Heart left ventricle (tissue), 13 donors: ENCODE measurements at regions not wholly inside any gene's neighbourhood (a gene's known extent, or its start where the extent isn't known, plus 50 kb on each side); places are given as distances from the start of the nearest gene placed in this dataset.

Experiments
- POLR2A ChIP-seq, 2 donors: fragments of 450-650 bp; IDR thresholded peaks; one replicate each; pipeline ENCODE4 v1.6.1; 2017; ENCODE audit warnings: antibody characterized with exemption in 2 of 2, mild to moderate bottlenecking in 2 of 2, moderate library complexity in 2 of 2
- TF ChIP-seq, protein P1 (sequence below), 12 donors: fragments of 200-600 bp; sonication (generic) in 4 of 12; IDR thresholded peaks; one replicate each; pipeline versions ENCODE4 v1.5.0 to v1.8.0; 2018 to 2022; ENCODE audit warnings: antibody characterized with exemption in 12 of 12, mild to moderate bottlenecking in 5 of 12
- donor health status: ischemic (EF 13 %, LVEDD 7.1; RV severe dilation, severe dysfunction).
- donor health status: DM: no; HTN: yes; CAD: no.
- donor health status: DM: no; HTN: no; CAD: no.
- donor health status: ischemic (EF 25% LVEDD 6.9; RV normal size, moderate dysfunction).
- donor health status: ischemic (EF 25% LVEDD 5.7; RV mildly dilated, moderate dysfunction).
- donor health status: ischemic (EF 35%, LVEDD 5.7; RV mildly dilated, moderate dysfunction).
- donor health status: nonischemic (EF 11% LVEDD 7.7; RV severe dilation, severe dysfunction).
- donor health status: DM: yes; HTN: yes; CAD: no.
- donor health status: PGD.
- donor health status: ischemic (EF 29% LVEDD 5.4; RV normal size, mild dysfunction).
- donor health status: nonischemic (EF 23%, LVEDD 6.1; RV moderate dilation, normal function).

DNA sequence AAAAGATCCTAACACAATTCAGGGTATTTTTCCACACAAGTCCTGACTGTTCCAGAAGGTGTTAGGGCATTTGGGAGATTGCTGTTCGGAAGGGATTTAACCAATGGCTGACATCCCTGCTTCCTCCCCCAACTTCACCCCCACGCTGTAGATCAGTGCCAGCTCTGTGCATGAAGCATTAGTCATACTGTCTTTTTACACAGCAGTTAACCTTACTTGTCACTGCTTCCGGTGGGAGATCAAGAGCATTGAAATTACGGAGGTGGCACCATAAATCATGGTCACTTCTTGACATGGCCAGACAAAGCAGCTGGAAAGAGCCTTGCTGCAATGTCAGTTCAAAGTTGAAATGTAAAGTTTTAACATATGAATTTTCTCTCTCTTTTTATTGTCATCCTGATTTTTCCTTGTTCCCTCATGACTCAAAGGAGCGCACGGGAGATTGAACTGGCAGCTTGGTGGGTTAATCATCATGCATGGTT, 70.2 kb downstream of the HRH4 start:
- TF ChIP-seq, protein P1, sequence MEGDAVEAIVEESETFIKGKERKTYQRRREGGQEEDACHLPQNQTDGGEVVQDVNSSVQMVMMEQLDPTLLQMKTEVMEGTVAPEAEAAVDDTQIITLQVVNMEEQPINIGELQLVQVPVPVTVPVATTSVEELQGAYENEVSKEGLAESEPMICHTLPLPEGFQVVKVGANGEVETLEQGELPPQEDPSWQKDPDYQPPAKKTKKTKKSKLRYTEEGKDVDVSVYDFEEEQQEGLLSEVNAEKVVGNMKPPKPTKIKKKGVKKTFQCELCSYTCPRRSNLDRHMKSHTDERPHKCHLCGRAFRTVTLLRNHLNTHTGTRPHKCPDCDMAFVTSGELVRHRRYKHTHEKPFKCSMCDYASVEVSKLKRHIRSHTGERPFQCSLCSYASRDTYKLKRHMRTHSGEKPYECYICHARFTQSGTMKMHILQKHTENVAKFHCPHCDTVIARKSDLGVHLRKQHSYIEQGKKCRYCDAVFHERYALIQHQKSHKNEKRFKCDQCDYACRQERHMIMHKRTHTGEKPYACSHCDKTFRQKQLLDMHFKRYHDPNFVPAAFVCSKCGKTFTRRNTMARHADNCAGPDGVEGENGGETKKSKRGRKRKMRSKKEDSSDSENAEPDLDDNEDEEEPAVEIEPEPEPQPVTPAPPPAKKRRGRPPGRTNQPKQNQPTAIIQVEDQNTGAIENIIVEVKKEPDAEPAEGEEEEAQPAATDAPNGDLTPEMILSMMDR (IDR thresholded peaks at IDR 0.05), result no peak
- no peak for TF ChIP-seq POLR2A (IDR thresholded peaks at IDR 0.05)
